ENCODE measurements at regions not wholly inside any gene's neighbourhood (a gene's known extent, or its start where the extent isn't known, plus 50 kb on each side); places are given as distances from the start of the nearest gene placed in this dataset.

- CTCF ChIA-PET: no interaction called here
Observed at GRCh38 chr5:16384222-16384621, 81.4 kb downstream of the ZNF622 start.

GRCh38 chr5:16383544-16384052 is 82.0 kb downstream of the ZNF622 start:
- no peak for TF ChIP-seq CTCF (IDR thresholded peaks at IDR 0.05; ENCODE audit: insufficient read depth, low read depth, low read length)
- no peak for DNase-seq (ENCODE audit: low read depth)
- H3K4me3 ChIP-seq (ENCODE audit: low read depth, low read length): no peak overlapping the region
- ChIA-PET POLR2A (no interaction called here), CTCF (no interaction called here)
- H3K27me3 ChIP-seq (ENCODE audit: control insufficient read depth, insufficient read depth, low read length): no peaks in the 10 kb centered on the region
- no peaks in the 10 kb centered on the region for H3K36me3 ChIP-seq (ENCODE audit: control insufficient read depth, insufficient read depth, low read length)

More at GRCh38 chr5:16384222-16384621, 81.4 kb downstream of the ZNF622 start:
- Histone ChIP-seq H3K4me3 (ENCODE audit: low read depth, low read length) (no peak overlapping the region), H3K36me3 (ENCODE audit: control insufficient read depth, insufficient read depth, low read length) (no peaks in the 10 kb centered on the region), H3K27me3 (ENCODE audit: control insufficient read depth, insufficient read depth, low read length) (no peaks in the 10 kb centered on the region)
- DNase-seq (ENCODE audit: low read depth): no peak
- no peak for TF ChIP-seq CTCF (IDR thresholded peaks at IDR 0.05; ENCODE audit: insufficient read depth, low read depth, low read length)
- POLR2A ChIA-PET: no interaction called here

GRCh38 chr5:16382047-16382446 is 83.6 kb downstream of the ZNF622 start:
- CTCF ChIA-PET: no interaction called here

GRCh38 chr5:16378762-16379161 is 86.8 kb downstream of the ZNF622 start:
- CTCF ChIA-PET: no interaction called here

More at GRCh38 chr5:16382047-16382446, 83.6 kb downstream of the ZNF622 start:
- DNase-seq (ENCODE audit: low read depth): no peak
- no peak for TF ChIP-seq CTCF (IDR thresholded peaks at IDR 0.05; ENCODE audit: insufficient read depth, low read depth, low read length)
- Histone ChIP-seq H3K27me3 (ENCODE audit: control insufficient read depth, insufficient read depth, low read length) (no peaks in the 10 kb centered on the region), H3K4me3 (ENCODE audit: low read depth, low read length) (no peak overlapping the region), H3K36me3 (ENCODE audit: control insufficient read depth, insufficient read depth, low read length) (no peaks in the 10 kb centered on the region)
- POLR2A ChIA-PET: no interaction called here

GRCh38 chr5:16372493-16372892 is 93.1 kb downstream of the ZNF622 start:
- Histone ChIP-seq H3K4me3 (ENCODE audit: low read depth, low read length) (no peak overlapping the region), H3K36me3 (ENCODE audit: control insufficient read depth, insufficient read depth, low read length) (no peaks in the 10 kb centered on the region), H3K27me3 (ENCODE audit: control insufficient read depth, insufficient read depth, low read length) (no peaks in the 10 kb centered on the region)
- no peak for TF ChIP-seq CTCF (IDR thresholded peaks at IDR 0.05; ENCODE audit: insufficient read depth, low read depth, low read length)
- DNase-seq (ENCODE audit: low read depth): no peak
- ChIA-PET POLR2A (no interaction called here), CTCF (interaction anchor here (0.6 kb wide), 1 partner anchor 20 kb away, joined by 4 read pairs; no protein-coding TSS in a partner anchor)

More at GRCh38 chr5:16378762-16379161, 86.8 kb downstream of the ZNF622 start:
- POLR2A ChIA-PET: no interaction called here
- TF ChIP-seq CTCF (IDR thresholded peaks at IDR 0.05; ENCODE audit: insufficient read depth, low read depth, low read length): no peak
- no peak overlapping the region for H3K4me3 ChIP-seq (ENCODE audit: low read depth, low read length)
- no peaks in the 10 kb centered on the region for H3K27me3 ChIP-seq (ENCODE audit: control insufficient read depth, insufficient read depth, low read length)
- no peak for DNase-seq (ENCODE audit: low read depth)
- no peaks in the 10 kb centered on the region for H3K36me3 ChIP-seq (ENCODE audit: control insufficient read depth, insufficient read depth, low read length)
